A204.1 (cell line): ENCODE measurements at regions not wholly inside any gene's neighbourhood (a gene's known extent, or its start where the extent isn't known, plus 50 kb on each side); places are given as distances from the start of the nearest gene placed in this dataset.

Source experiments
- FAIRE-seq: peaks from 2 replicates; lab custom pipeline; 2012; peaks lifted over from hg19 to GRCh38; lab: Jason Lieb, UNC

DNA sequence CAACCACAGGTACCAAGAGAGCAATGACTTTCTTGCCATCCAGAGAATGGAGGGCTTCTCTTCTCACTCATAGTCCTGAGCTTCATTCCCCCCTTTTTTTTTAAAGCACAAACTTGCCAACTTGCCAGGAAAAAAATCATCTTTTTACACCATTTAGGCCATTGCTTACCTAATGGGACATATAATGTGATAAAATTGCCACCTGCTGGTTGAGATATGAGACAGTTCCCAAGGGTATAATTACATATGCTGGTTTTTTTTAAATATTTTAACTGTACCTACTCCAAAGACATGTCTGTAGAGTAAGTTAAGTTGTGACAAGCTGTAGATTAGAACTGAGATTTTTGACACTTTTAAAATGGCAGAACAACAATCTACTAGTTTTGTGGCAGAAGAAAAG is 519.1 kb upstream of the SEL1L start:
- no peak for FAIRE-seq

DNA sequence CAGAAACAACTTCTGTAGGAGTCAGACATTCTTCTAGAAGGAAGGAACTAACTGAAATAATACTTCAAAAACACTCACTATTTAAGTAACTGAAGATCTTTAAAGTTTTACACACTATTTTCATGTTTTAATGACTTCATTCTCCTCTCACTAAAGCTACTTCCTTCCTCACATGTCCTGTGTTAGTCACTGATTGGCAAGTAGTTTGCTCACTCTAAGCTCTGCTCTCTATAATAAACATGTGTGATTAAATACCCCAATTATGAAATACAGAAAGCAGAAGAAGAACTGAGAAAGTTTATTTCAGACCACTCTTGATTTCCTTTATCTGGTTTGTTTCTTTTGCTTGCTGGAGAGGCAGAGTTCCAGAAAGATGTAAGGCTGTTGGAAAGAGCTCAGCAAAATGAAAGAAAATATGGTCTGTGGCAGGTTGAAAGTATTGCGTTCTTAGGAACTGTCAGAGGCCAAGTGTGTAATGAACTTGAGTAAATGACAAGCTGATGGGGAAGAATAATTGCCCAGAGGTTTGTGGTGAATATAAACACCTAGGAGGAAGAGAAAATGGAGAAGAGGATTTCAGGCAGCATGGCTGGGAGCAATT is 522.0 kb upstream of the SEL1L start:
- no peak for FAIRE-seq

DNA sequence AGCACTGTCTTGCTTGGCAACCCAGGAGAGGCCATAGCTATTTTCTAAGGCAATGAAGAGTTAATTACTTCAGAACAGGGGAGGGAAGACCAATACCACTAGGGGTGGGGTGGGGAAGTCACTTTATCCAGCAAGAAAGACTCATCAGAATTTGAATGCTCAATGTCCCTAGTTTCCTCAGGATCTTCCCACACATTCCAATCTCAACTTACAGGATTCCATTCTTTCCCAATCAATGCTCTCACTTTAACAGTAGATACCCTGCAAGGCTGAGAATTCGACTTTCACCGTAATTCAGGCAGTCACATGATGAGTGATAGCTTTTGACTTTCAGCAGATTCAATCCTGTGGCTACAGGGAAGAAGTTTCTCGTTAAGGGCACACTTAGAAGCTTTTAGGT is 526.6 kb upstream of the SEL1L start:
- no peak for FAIRE-seq

GRCh38 chr14:82067221-82067875 is 533.7 kb upstream of the SEL1L start:
- FAIRE-seq: no peak

DNA sequence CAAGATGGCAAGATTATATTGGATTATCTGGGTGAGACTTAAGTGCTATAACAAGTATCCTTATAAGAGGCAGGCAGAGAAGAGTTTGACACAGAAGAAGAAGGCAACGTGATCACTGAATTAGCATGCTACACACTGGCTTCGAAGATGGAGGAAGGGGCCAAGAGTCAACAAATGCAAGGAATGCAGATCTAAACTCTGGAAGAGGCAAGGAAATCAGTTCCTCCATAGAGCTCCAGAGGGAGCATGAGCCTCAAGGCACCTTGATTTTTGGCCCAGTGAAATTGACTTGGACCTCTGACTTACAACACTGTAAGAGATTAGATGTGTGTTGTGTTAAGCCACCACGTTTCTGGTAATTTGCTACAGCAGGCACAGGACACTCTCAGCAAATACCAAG is 536.4 kb upstream of the SEL1L start:
- FAIRE-seq: no peak

- no peak for FAIRE-seq
These were observed 537.1 kb upstream of the SEL1L start for GRCh38 chr14:82070753-82071152.

DNA sequence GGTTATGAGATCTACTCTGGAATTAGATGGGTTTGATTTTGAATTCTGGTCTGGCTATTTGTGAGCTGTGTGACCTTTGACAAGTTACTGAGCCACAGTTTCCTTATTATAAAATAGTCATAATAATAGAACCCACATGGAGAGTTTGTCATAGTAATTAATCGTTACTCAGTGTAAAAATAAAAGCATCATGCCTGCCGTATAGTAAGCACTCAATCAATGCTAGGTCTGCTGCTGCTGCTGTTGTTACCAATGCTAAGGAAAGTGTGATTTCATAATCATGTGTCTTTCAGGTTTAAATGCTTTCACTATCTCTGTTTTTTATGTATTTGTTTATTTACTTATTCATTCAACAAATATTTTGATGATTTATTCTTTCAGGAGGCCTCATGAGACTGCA is 539.9 kb upstream of the SEL1L start:
- no peak for FAIRE-seq

- no peak for FAIRE-seq
These were observed 541.9 kb upstream of the SEL1L start for GRCh38 chr14:82075566-82075965.

DNA sequence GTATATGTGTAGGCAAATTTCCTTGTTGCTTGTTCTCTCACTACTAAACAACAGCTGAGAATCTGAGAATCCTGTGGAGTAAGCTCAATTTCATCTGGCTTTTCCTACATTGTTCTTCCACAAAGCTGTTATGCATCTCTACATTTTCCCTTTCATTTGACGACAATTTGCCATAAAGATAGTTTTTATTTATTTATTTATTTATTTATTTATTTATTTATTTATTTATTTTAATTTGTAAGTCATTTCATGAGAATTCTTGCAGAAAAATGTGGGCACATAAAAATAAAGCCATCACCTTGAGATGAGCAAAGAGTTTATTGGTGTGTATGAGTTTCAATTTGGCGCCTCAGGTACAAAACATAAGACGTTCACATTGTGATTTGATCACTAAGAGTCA is 545.9 kb upstream of the SEL1L start:
- FAIRE-seq: no peak

GRCh38 chr14:82080370-82080769 is 546.7 kb upstream of the SEL1L start:
- no peak for FAIRE-seq

GRCh38 chr14:82084813-82085212 is 551.2 kb upstream of the SEL1L start:
- FAIRE-seq: no peak

GRCh38 chr14:82091097-82091496 is 557.4 kb upstream of the SEL1L start:
- FAIRE-seq: no peak

DNA sequence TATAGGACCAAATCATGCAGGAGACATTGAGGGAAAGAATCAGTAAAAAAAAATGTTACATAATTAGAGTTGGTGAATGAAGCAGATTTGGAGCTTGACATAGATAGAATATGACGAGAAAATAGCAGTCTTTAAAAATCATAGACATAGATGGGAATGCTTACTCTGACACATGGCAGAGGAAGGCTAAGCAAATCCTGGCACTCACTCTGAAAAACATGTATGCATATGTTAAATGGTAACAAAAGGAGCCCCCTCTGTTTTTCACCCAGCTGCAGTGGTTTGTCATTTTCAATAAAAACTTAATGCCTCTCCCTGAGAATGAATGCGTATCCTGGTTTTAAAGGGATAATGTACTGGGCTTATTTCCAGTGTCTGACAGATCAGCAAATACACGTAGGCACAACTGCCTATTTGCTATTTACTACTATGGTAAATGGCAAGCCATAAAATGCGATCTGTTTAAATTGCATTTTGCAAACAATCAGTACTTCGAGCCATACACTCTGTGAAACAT is 561.2 kb upstream of the SEL1L start:
- FAIRE-seq: no peak

DNA sequence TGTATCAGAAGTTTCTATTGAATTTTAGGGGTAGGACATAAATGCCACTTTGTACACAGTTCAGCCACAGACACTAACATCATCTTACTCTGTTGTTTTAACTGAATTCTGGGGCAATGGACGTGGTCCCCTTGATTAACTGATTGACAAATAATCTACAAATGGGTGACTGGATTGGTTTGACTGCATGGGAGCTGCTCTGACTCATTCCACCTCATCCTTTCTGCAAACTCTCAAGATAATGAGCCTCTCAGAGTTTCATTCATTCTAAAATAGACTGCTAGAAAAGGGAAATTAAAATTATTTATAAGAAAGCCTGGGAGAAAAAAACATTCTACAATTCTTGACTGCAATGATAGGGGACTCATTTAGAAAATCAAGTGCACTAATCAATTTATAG is 570.4 kb upstream of the SEL1L start:
- FAIRE-seq: no peak

GRCh38 chr14:82112210-82112839 is 578.7 kb upstream of the SEL1L start:
- no peak for FAIRE-seq

DNA sequence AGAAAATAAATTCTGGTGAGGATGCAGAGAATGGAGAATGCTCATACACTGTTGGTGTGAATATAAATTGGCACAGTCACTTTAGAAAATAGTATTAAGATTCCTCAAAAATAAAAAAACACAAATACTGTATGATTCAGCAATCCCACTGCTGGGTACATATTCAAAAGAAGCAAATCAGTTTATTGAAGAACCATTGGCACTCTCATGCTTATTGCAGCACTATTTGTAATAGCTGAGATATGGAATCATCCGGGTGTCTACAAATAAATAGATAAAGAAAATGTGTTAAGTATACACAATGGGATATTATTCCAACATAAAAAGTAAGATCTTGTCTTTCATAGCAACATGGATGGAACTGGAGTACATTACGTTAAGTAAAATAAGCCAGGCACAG is 579.4 kb upstream of the SEL1L start:
- FAIRE-seq: no peak

DNA sequence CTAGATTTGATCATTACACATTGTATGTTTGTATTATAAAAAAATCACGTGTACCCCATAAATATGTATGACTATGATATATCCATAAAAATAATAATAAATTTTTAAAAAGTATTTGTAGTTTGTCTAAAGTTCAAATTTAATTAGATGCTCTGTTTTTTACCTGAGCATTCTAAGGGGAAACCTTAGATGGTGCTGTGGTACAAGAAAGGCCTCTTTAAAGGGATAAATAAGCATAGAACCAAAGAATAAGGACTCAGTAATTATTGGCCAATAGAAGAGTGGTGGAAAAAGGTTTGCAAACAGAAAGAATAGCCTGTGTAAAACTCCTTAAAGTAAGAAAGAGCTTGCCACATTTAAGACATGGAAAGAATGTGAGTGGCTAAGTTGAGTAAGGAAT is 580.1 kb upstream of the SEL1L start:
- no peak for FAIRE-seq

- FAIRE-seq: no peak
These were observed 583.1 kb upstream of the SEL1L start for GRCh38 chr14:82116721-82117120.

DNA sequence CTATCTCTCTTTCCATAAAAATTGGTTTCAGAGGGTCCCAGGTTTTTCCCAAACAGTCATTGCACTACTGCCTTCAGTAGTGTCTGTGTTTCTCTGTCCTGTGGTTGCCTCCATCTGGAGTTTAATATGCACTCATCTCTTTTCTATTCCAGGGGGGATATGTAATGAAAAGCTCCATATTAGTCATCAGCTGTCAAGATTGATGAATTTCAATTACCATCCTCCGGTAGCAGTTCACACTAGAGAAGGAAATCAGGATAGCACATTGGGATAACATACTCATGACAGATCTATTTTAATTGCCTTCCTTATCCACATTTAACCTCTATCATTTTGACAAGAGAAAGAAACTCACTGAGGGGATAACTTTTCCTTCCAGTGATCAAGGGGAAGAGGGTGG is 589.0 kb upstream of the SEL1L start:
- FAIRE-seq: no peak

GRCh38 chr14:82124511-82124910 is 590.9 kb upstream of the SEL1L start:
- FAIRE-seq: no peak

DNA sequence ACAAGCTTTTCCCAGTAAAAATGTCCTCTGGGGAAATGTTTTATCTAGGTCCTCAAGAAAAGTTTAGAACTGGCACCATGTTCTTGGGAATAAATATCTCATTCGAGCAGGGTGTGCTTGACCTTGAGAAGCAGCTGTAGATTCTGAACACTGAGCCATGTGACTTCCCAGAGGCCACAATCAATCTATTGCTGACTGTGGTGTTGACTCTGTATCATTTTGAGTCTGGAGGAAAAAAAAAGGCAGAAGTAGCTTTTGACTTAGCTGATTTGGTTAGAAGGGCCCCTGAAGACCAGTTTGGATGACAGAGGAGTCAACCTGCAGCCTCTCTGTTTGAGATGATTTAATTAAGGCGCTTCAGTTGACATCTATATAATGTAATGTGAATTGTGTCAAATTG is 592.4 kb upstream of the SEL1L start:
- no peak for FAIRE-seq

- no peak for FAIRE-seq
These were observed 600.8 kb upstream of the SEL1L start for GRCh38 chr14:82134411-82134810.

DNA sequence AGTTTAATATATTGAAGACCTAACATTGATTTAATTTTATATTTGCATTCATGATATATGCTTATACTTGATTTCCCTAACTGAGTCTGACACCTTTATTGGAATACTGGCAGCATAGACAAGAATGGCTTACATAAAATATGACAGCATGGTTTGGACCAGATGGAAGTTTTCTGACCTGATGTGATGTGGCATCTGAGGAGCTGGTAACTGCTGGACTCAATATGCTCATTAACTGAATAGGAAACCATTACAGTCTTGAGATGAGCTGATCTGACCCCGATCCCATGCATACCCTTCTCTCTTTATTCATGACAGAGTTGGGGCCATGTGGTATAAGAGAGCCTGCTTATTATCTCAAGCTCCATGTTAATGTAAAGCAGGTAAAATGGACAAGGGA is 604.8 kb upstream of the SEL1L start:
- FAIRE-seq: no peak

- FAIRE-seq: no peak
These were observed 613.2 kb upstream of the SEL1L start for GRCh38 chr14:82146846-82147245.
